Neural cell (in vitro differentiated cells): ENCODE measurements at regions not wholly inside any gene's neighbourhood (a gene's known extent, or its start where the extent isn't known, plus 50 kb on each side); places are given as distances from the start of the nearest gene placed in this dataset.

Experiments used
- H2AFZ ChIP-seq: fragments of 200-600, 300-800 bp; sonication (generic), shearing (Covaris generic); 2 replicates; pipeline ENCODE4 v1.6.0; 2014; ENCODE audit warnings: low read depth, mild to moderate bottlenecking, antibody characterized with exemption, low read length, moderate library complexity
- H3F3A ChIP-seq: fragments of 200-600 bp; shearing (Covaris generic); 2 replicates; pipeline ENCODE4 v1.6.1; 2016; ENCODE audit warnings: mild to moderate bottlenecking, moderate library complexity, mixed read lengths, antibody characterized with exemption, low read length; ENCODE audit not compliant: insufficient read depth, poor library complexity, severe bottlenecking
- H3K27ac ChIP-seq: fragments of 200-600, 300-800 bp; sonication (generic), shearing (Covaris generic); 2 replicates; pipeline ENCODE4 v1.5.1; 2014; ENCODE audit warnings: mild to moderate bottlenecking, low read length, moderate library complexity
- H3K27me3 ChIP-seq: fragments of 300-800, 200-600 bp; sonication (generic), shearing (Covaris generic); 2 replicates; pipeline ENCODE4 v1.6.0; 2014; ENCODE audit warnings: mild to moderate bottlenecking, low read depth, low read length, moderate library complexity; ENCODE audit not compliant: insufficient read depth
- H3K36me3 ChIP-seq: fragments of 300-800, 200-600 bp; sonication (generic), shearing (Covaris generic); 2 replicates; pipeline ENCODE4 v1.5.1; 2014; ENCODE audit warnings: mild to moderate bottlenecking, antibody characterized with exemption, low read length, moderate library complexity; ENCODE audit not compliant: insufficient read depth
- H3K4me2 ChIP-seq: fragments of 300-800, 200-600 bp; sonication (generic), shearing (Covaris generic); 2 replicates; pipeline ENCODE4 v1.6.0; 2014; ENCODE audit warnings: mild to moderate bottlenecking, low read length
- H3K4me3 ChIP-seq: fragments of 300-800, 200-600 bp; sonication (generic), shearing (Covaris generic); 2 replicates; pipeline ENCODE4 v1.5.1; 2014; ENCODE audit warnings: mild to moderate bottlenecking, low read length, moderate library complexity
- H3K79me2 ChIP-seq: fragments of 200-600 bp; shearing (Covaris generic); replicated peaks from 2 replicates; pipeline ENCODE4 v1.6.0; 2014; ENCODE audit warnings: mild to moderate bottlenecking, low read length, moderate library complexity; ENCODE audit not compliant: insufficient read depth
- H3K9ac ChIP-seq: fragments of 300-800, 200-600 bp; sonication (generic), shearing (Covaris generic); 2 replicates; pipeline ENCODE4 v1.6.1; 2016; ENCODE audit warnings: mild to moderate bottlenecking, low read length, mixed read lengths
- H3K9me2 ChIP-seq: fragments of 200-600 bp; shearing (Covaris generic); 2 replicates; pipeline ENCODE4 v1.6.1; 2016; ENCODE audit warnings: mild to moderate bottlenecking, low read length, mixed read lengths; ENCODE audit not compliant: insufficient read depth
- H3K9me3 ChIP-seq: fragments of 200-600, 300-800 bp; sonication (generic), shearing (Covaris generic); 2 replicates; pipeline ENCODE4 v1.6.1; 2016; ENCODE audit warnings: mild to moderate bottlenecking, mixed run types, low read length, moderate library complexity, mixed read lengths
- H4K20me1 ChIP-seq: fragments of 200-600 bp; shearing (Covaris generic); 2 replicates; pipeline ENCODE4 v1.6.1; 2016; ENCODE audit warnings: mild to moderate bottlenecking, mixed run types; ENCODE audit not compliant: insufficient read depth
- CTCF ChIP-seq: fragments of 450-650 bp; IDR thresholded peaks from 2 replicates; pipeline ENCODE4 v1.5.1; 2014; ENCODE audit warnings: antibody characterized with exemption, mild to moderate bottlenecking, moderate library complexity; ENCODE audit not compliant: poor library complexity, severe bottlenecking
- EP300 ChIP-seq: fragments of 450-650 bp; conservative IDR thresholded peaks from 2 replicates; pipeline ENCODE4 v1.6.1; 2014; ENCODE audit warnings: antibody characterized with exemption, mild to moderate bottlenecking, moderate library complexity; ENCODE audit not compliant: poor library complexity, severe bottlenecking
- EZH2 ChIP-seq: fragments of 200-600, 300-800 bp; shearing (Covaris generic), sonication (generic); IDR thresholded peaks from 2 replicates; pipeline ENCODE4 v1.6.1; 2014; ENCODE audit warnings: antibody characterized with exemption, low read length, borderline replicate concordance, mild to moderate bottlenecking; ENCODE audit not compliant: insufficient read depth, poor library complexity, severe bottlenecking
- MXI1 ChIP-seq: fragments of 450-650 bp; conservative IDR thresholded peaks from 2 replicates; pipeline ENCODE4 v1.6.1; 2014; ENCODE audit warnings: antibody characterized with exemption, mild to moderate bottlenecking; ENCODE audit not compliant: poor library complexity, severe bottlenecking
- POLR2AphosphoS5 ChIP-seq: IDR thresholded peaks from 2 replicates; pipeline ENCODE4 v1.6.1; 2012
- RAD21 ChIP-seq: fragments of 450-650 bp; conservative IDR thresholded peaks from 2 replicates; pipeline ENCODE4 v1.6.1; 2014; ENCODE audit warnings: antibody characterized with exemption, mild to moderate bottlenecking, moderate library complexity
- REST ChIP-seq: IDR thresholded peaks from 2 replicates; pipeline ENCODE4 v1.6.1; 2012; ENCODE audit warnings: borderline replicate concordance
- SMC3 ChIP-seq: fragments of 450-650 bp; conservative IDR thresholded peaks from 2 replicates; pipeline ENCODE4 v1.6.1; 2014; ENCODE audit warnings: antibody characterized with exemption, mild to moderate bottlenecking, moderate library complexity; ENCODE audit not compliant: poor library complexity
- TAF1 ChIP-seq: IDR thresholded peaks from 2 replicates; pipeline ENCODE4 v1.6.1; 2012; ENCODE audit warnings: low read depth

GRCh38 chr7:47028284-47028683, 553.6 kb downstream of the TNS3 start:
- Histone ChIP-seq H2AFZ (no peak overlapping the region), H3K79me2 (no peaks in the 10 kb centered on the region), H3K4me2 (no peak overlapping the region), H3K36me3 (no peaks in the 10 kb centered on the region), H3K9ac (no peak overlapping the region), H3K27me3 (no peaks in the 10 kb centered on the region), H4K20me1 (no peaks in the 10 kb centered on the region), H3K27ac (no peak overlapping the region), H3K4me3 (no peak overlapping the region), H3K9me3 (no peaks in the 10 kb centered on the region), H3K9me2 (no peaks in the 10 kb centered on the region), H3F3A (no peaks in the 10 kb centered on the region)
- no peak for TF ChIP-seq CTCF
- no peak for TF ChIP-seq POLR2AphosphoS5
- no peak for TF ChIP-seq TAF1
- no peak for TF ChIP-seq MXI1
- TF ChIP-seq EZH2, result no peak
- TF ChIP-seq REST, result no peak
- no peak for TF ChIP-seq SMC3

- no peak for TF ChIP-seq SMC3
- no peak for TF ChIP-seq EP300
- Histone ChIP-seq H2AFZ (no peak overlapping the region), H3K9ac (no peak overlapping the region), H3K27ac (no peak overlapping the region), H3K36me3 (no peaks in the 10 kb centered on the region), H3K9me2 (no peaks in the 10 kb centered on the region), H3K27me3 (no peaks in the 10 kb centered on the region), H3K79me2 (no peaks in the 10 kb centered on the region), H3F3A (no peaks in the 10 kb centered on the region), H3K4me3 (no peak overlapping the region), H4K20me1 (no peaks in the 10 kb centered on the region), H3K4me2 (no peak overlapping the region), H3K9me3 (no peaks in the 10 kb centered on the region)
These were observed 554.1 kb downstream of the TNS3 start for GRCh38 chr7:47027695-47028240.

- Histone ChIP-seq H3K36me3 (no peaks in the 10 kb centered on the region), H3K27me3 (no peaks in the 10 kb centered on the region), H3K4me2 (no peak overlapping the region), H3K9me2 (no peaks in the 10 kb centered on the region), H3K79me2 (no peaks in the 10 kb centered on the region), H3K9ac (no peak overlapping the region), H3F3A (no peaks in the 10 kb centered on the region), H2AFZ (no peak overlapping the region), H4K20me1 (no peaks in the 10 kb centered on the region), H3K9me3 (no peaks in the 10 kb centered on the region), H3K27ac (no peak overlapping the region), H3K4me3 (no peak overlapping the region)
- TF ChIP-seq RAD21 (no peak), SMC3 (no peak), EP300 (no peak), CTCF (no peak), TAF1 (no peak), POLR2AphosphoS5 (no peak), REST (no peak)
These were observed 555.0 kb downstream of the TNS3 start for GRCh38 chr7:47026780-47027361.
